ENCODE measurements at regions not wholly inside any gene's neighbourhood (a gene's known extent, or its start where the extent isn't known, plus 50 kb on each side); places are given as distances from the start of the nearest gene placed in this dataset.

DNA sequence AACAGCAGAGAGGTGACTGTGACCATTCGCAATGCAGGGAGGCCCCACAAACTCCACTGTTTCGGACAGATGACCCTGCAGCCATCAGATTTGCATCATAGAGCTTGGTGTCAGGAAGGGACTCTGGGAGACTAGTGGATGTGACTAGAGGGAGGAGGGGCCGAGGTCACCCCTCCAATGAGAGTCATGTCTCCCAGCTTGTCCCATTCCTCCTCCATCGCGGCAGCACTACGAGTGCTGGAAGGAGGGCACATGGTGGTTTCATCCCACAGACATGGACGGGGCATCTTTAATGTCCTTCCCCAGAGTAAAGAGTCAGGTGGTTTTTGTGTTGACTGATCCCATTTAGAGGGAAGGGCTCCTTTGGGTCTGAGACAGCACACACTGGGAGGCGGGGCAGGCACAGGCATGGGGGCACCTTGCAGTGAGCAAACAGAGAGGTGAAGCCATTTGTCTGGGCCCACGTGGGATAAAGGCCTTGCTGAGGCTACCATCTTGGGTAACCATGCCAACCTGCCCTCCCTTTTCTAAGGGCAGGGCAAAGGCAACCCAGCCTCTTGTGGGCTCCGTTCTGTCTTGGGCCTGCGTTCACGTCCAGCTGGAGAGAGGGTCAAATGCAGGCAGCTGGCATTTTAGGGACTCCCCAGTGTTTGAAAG, 208.1 kb downstream of the ASB1 start:
- no peak for TF ChIP-seq FOXM1 (IDR thresholded peaks at IDR 0.05; ENCODE audit: borderline replicate concordance, low read depth)
- TF ChIP-seq YY1 (IDR thresholded peaks at IDR 0.05; ENCODE audit: low read depth): no peak
- TF ChIP-seq, protein P1, sequence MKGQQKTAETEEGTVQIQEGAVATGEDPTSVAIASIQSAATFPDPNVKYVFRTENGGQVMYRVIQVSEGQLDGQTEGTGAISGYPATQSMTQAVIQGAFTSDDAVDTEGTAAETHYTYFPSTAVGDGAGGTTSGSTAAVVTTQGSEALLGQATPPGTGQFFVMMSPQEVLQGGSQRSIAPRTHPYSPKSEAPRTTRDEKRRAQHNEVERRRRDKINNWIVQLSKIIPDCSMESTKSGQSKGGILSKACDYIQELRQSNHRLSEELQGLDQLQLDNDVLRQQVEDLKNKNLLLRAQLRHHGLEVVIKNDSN (IDR thresholded peaks at IDR 0.05): no peak
- TF ChIP-seq CEBPB (IDR thresholded peaks at IDR 0.05): no peak
- no peak for TF ChIP-seq TAF1 (IDR thresholded peaks at IDR 0.05; ENCODE audit: low read depth)
- no peak for TF ChIP-seq EP300 (IDR thresholded peaks at IDR 0.05; ENCODE audit: borderline replicate concordance)
- no peak for TF ChIP-seq ZBTB7A (IDR thresholded peaks at IDR 0.05; ENCODE audit: low read depth)

All from Ishikawa (cell line).